NCI-H345 treated with DMSO at 0.1 percent for 48 hours (cell line): ENCODE measurements at regions not wholly inside any gene's neighbourhood (a gene's known extent, or its start where the extent isn't known, plus 50 kb on each side); places are given as distances from the start of the nearest gene placed in this dataset.
"Not testable (repeated sequence)": the region's sequence is repeated elsewhere in the genome, so short reads cannot be mapped to it uniquely, and the experiment has no call there.

Source experiments
- DNase-seq: peaks from one replicate; lab custom pipeline; 2025; ENCODE audit not compliant: unreplicated experiment; lab: John Stamatoyannopoulos, UW

- no peak for DNase-seq
Observed at GRCh38 chr2:113341191-113341869, 62.6 kb upstream of the PAX8 start.

- no peak for DNase-seq
Observed at GRCh38 chr2:113337809-113338208, 59.1 kb upstream of the PAX8 start.

- DNase-seq: peak; percentile 3
Observed at GRCh38 chr2:113336040-113336439, 57.3 kb upstream of the PAX8 start.

- DNase-seq: no peak
Observed at GRCh38 chr2:113334147-113334546, 55.4 kb upstream of the PAX8 start.

GRCh38 chr2:113333735-113334134 lies 55.0 kb upstream of the PAX8 start:
- DNase-seq: not testable (repeated sequence)

DNA sequence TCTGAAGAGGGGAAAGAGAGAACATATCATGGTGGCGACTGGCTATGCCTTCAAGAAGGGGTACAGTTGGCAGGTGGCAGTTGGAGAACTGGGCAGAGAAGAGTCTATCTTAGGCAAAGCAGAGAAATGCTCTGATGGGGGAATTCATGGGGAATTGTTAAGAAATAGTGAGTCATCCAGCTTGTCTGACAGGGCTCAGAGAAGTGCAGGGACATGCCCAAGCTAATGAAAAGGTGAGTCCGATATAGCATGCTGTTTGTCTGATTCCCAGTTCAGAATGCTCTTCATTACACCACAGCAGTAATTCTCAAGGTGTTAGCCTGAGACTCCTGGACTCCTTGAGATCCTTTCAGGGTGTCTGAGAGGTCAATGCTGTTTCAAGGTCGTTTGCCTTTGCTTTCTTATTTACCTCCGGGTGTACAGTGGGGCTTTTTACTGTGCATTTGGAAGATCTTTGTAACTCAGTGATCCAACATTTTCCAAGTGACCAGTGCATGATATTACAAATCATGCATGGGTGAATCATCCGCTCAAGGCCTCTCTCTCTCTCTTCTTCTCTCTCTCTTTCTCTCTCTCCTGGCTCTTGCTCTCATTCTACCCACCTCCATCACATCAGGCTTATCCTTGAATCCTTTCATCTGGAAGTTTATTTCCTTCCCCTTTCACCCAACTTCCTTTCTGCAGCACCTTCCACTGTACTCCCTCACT lies 51.5 kb upstream of the PAX8 start:
- not testable (repeated sequence) for DNase-seq

DNA sequence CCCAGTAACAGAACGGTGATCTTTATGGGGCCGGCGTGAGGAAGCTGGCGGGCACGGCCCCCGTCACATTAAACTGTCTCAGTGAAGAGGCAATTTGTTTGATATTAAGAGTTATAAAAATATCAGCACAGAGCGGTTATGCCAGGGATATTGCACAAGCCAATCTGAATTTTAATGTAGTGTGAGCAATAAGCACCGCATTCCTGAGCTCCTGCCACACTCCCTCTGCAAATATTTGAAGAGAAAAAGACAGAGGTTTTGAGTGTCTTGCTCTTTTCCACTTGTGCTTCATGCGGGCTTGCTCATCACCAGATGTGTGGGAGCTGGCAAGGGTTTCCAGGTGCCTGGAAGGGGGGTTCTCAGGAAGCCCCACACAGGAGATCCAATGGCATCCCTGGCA lies 50.3 kb upstream of the PAX8 start:
- DNase-seq: not testable (repeated sequence)

DNA sequence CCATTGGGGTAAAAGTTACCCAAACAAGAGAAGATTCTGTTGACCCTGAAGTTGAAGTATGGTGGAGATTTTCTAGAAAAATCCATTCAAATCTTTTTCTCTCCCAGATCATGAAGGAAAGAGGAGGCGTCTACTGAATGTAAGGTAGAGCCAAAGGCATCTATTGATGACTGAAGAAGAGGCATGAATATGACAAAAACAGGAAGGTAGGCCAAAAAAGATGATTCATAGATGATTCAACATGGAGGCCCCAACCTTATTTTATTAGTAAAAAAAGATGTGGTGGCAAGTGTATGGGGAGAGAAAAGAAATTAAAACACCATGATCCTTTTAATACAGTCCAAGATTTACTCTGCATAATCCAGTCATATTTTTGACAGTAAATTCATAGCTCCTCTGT lies 49.9 kb upstream of the PAX8 start:
- DNase-seq: not testable (repeated sequence)
